ENCODE measurements at regions not wholly inside any gene's neighbourhood (a gene's known extent, or its start where the extent isn't known, plus 50 kb on each side); places are given as distances from the start of the nearest gene placed in this dataset.
"Not testable (repeated sequence)": the region's sequence is repeated elsewhere in the genome, so short reads cannot be mapped to it uniquely, and the experiment has no call there.

DNA sequence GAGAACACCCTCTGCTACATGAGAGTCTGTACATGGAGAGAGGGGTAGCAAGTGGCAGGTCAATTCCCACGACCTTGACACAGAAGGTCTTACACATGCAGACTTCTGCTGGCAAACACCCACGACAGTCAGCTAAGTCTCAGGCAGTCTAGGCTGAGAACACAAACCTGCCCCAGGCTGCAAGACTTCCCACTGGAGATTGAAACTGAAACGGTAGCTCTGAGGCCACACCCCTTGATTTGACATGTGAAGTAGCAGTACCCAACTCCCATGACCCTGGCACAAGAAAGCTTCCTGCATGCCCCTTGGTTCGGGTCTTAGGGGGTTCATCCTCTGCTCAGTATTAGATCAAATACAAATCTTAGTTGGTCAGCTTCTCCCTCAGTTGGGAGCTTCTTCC, 420.8 kb upstream of the NDN start:
- H3K23ac ChIP-seq (ENCODE audit: low read length); H2BK120ac ChIP-seq (ENCODE audit: insufficient read depth, low read length, poor library complexity); H2AFZ ChIP-seq (ENCODE audit: insufficient read depth, low read length, poor library complexity); H3K4me1 ChIP-seq (ENCODE audit: control insufficient read depth in 1 of 2, insufficient read depth in 2 of 2, low read length in 2 of 2); H3K36me3 ChIP-seq (ENCODE audit: control insufficient read depth in 1 of 2, insufficient read depth in 2 of 2, low read length in 2 of 2); H3K9me3 ChIP-seq (ENCODE audit: insufficient read depth, low read depth, low read length); H3K4me3 ChIP-seq (ENCODE audit: low read depth, low read length); H3K14ac ChIP-seq (ENCODE audit: low read length); H3K4me2 ChIP-seq (ENCODE audit: low read length); H3K27me3 ChIP-seq (ENCODE audit: insufficient read depth, low read length); H3K79me1 ChIP-seq (ENCODE audit: low read length); H3K18ac ChIP-seq (ENCODE audit: low read length); H2BK5ac ChIP-seq (ENCODE audit: low read depth, low read length, poor library complexity); H2AK5ac ChIP-seq (ENCODE audit: low read length); H3K27ac ChIP-seq (ENCODE audit: low read depth, low read length); H4K12ac ChIP-seq (ENCODE audit: low read depth, low read length); DNase-seq; H2BK12ac ChIP-seq (ENCODE audit: low read length); H3K79me2 ChIP-seq (ENCODE audit: control insufficient read depth, insufficient read depth, low read length, poor library complexity); H4K91ac ChIP-seq (ENCODE audit: low read depth, low read length); H3K9ac ChIP-seq (ENCODE audit: low read length); H4K8ac ChIP-seq (ENCODE audit: low read depth, low read length); H3K4ac ChIP-seq (ENCODE audit: low read depth, low read length): not testable (repeated sequence)
- WGBS (ENCODE audit: extremely low coverage, insufficient coverage, insufficient read length) = no CpG with 5 or more reads among the region's 4 CpGs

- not testable (repeated sequence) for H3K36me3 ChIP-seq (ENCODE audit: control insufficient read depth in 1 of 2, insufficient read depth in 2 of 2, low read length in 2 of 2); H3K23ac ChIP-seq (ENCODE audit: low read length); H2BK5ac ChIP-seq (ENCODE audit: low read depth, low read length, poor library complexity); H3K79me2 ChIP-seq (ENCODE audit: control insufficient read depth, insufficient read depth, low read length, poor library complexity); DNase-seq; H2AFZ ChIP-seq (ENCODE audit: insufficient read depth, low read length, poor library complexity); H3K4ac ChIP-seq (ENCODE audit: low read depth, low read length); H3K27ac ChIP-seq (ENCODE audit: low read depth, low read length); H3K79me1 ChIP-seq (ENCODE audit: low read length); H2BK12ac ChIP-seq (ENCODE audit: low read length); H4K91ac ChIP-seq (ENCODE audit: low read depth, low read length); H3K4me3 ChIP-seq (ENCODE audit: low read depth, low read length); H3K4me2 ChIP-seq (ENCODE audit: low read length); H3K4me1 ChIP-seq (ENCODE audit: control insufficient read depth in 1 of 2, insufficient read depth in 2 of 2, low read length in 2 of 2); H3K9me3 ChIP-seq (ENCODE audit: insufficient read depth, low read depth, low read length); H3K9ac ChIP-seq (ENCODE audit: low read length); H2BK120ac ChIP-seq (ENCODE audit: insufficient read depth, low read length, poor library complexity); H4K8ac ChIP-seq (ENCODE audit: low read depth, low read length); H2AK5ac ChIP-seq (ENCODE audit: low read length); H4K12ac ChIP-seq (ENCODE audit: low read depth, low read length); H3K18ac ChIP-seq (ENCODE audit: low read length); H3K14ac ChIP-seq (ENCODE audit: low read length); H3K27me3 ChIP-seq (ENCODE audit: insufficient read depth, low read length)
- WGBS (ENCODE audit: extremely low coverage, insufficient coverage, insufficient read length) = no CpG with 5 or more reads among the region's 3 CpGs
Observed at GRCh38 chr15:24108349-24108748, 421.2 kb upstream of the NDN start.

GRCh38 chr15:24139622-24140021, 452.5 kb upstream of the NDN start:
- not testable (repeated sequence) for H3K23ac ChIP-seq (ENCODE audit: low read length); H3K9ac ChIP-seq (ENCODE audit: low read length); H3K4ac ChIP-seq (ENCODE audit: low read depth, low read length); H3K79me1 ChIP-seq (ENCODE audit: low read length); H3K4me3 ChIP-seq (ENCODE audit: low read depth, low read length); H4K12ac ChIP-seq (ENCODE audit: low read depth, low read length); H3K27ac ChIP-seq (ENCODE audit: low read depth, low read length); H3K4me2 ChIP-seq (ENCODE audit: low read length); H2AK5ac ChIP-seq (ENCODE audit: low read length); DNase-seq; H3K27me3 ChIP-seq (ENCODE audit: insufficient read depth, low read length); H4K91ac ChIP-seq (ENCODE audit: low read depth, low read length); H4K8ac ChIP-seq (ENCODE audit: low read depth, low read length); H2BK5ac ChIP-seq (ENCODE audit: low read depth, low read length, poor library complexity); H3K9me3 ChIP-seq (ENCODE audit: insufficient read depth, low read depth, low read length); H3K14ac ChIP-seq (ENCODE audit: low read length); H2BK12ac ChIP-seq (ENCODE audit: low read length); H3K4me1 ChIP-seq (ENCODE audit: control insufficient read depth in 1 of 2, insufficient read depth in 2 of 2, low read length in 2 of 2); H2AFZ ChIP-seq (ENCODE audit: insufficient read depth, low read length, poor library complexity); H2BK120ac ChIP-seq (ENCODE audit: insufficient read depth, low read length, poor library complexity); H3K79me2 ChIP-seq (ENCODE audit: control insufficient read depth, insufficient read depth, low read length, poor library complexity); H3K36me3 ChIP-seq (ENCODE audit: control insufficient read depth in 1 of 2, insufficient read depth in 2 of 2, low read length in 2 of 2); H3K18ac ChIP-seq (ENCODE audit: low read length)
- WGBS (ENCODE audit: extremely low coverage, insufficient coverage, insufficient read length) = no CpG with 5 or more reads among the region's 8 CpGs

DNA sequence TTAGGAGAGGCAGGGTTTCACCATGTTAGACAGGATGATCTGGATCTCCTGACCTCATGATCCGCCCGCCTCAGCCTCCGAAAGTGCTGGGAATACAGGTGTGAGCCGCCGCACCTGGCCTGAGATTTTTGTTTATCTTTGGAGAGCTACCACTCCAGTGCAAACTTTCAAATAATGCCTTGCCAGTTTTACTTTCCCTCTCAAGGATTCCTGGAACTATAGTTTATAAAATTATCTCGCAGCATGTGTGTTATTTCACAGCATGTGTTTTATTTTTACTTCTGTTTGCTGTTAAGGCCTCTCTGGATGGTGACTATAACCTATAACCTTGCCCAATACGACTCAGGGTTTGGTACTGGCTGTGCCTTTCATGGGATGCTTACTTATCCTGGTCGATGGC, 458.0 kb upstream of the NDN start:
- not testable (repeated sequence) for H2BK5ac ChIP-seq (ENCODE audit: low read depth, low read length, poor library complexity); H3K79me1 ChIP-seq (ENCODE audit: low read length); H4K8ac ChIP-seq (ENCODE audit: low read depth, low read length); H3K23ac ChIP-seq (ENCODE audit: low read length); H3K18ac ChIP-seq (ENCODE audit: low read length); H3K4me3 ChIP-seq (ENCODE audit: low read depth, low read length); H2BK12ac ChIP-seq (ENCODE audit: low read length); H2BK120ac ChIP-seq (ENCODE audit: insufficient read depth, low read length, poor library complexity); H3K36me3 ChIP-seq (ENCODE audit: control insufficient read depth in 1 of 2, insufficient read depth in 2 of 2, low read length in 2 of 2); H2AFZ ChIP-seq (ENCODE audit: insufficient read depth, low read length, poor library complexity); H4K12ac ChIP-seq (ENCODE audit: low read depth, low read length); H3K9me3 ChIP-seq (ENCODE audit: insufficient read depth, low read depth, low read length); H3K9ac ChIP-seq (ENCODE audit: low read length); H3K4me2 ChIP-seq (ENCODE audit: low read length); DNase-seq; H3K79me2 ChIP-seq (ENCODE audit: control insufficient read depth, insufficient read depth, low read length, poor library complexity); H3K4me1 ChIP-seq (ENCODE audit: control insufficient read depth in 1 of 2, insufficient read depth in 2 of 2, low read length in 2 of 2); H3K14ac ChIP-seq (ENCODE audit: low read length); H2AK5ac ChIP-seq (ENCODE audit: low read length); H3K27ac ChIP-seq (ENCODE audit: low read depth, low read length); H3K27me3 ChIP-seq (ENCODE audit: insufficient read depth, low read length); H3K4ac ChIP-seq (ENCODE audit: low read depth, low read length); H4K91ac ChIP-seq (ENCODE audit: low read depth, low read length)
- no CpG with 5 or more reads among the region's 8 CpGs for WGBS (ENCODE audit: extremely low coverage, insufficient coverage, insufficient read length)
